Spleen (tissue), 11 donors: ENCODE measurements at regions not wholly inside any gene's neighbourhood (a gene's known extent, or its start where the extent isn't known, plus 50 kb on each side); places are given as distances from the start of the nearest gene placed in this dataset.

ENCODE experiments used
- DNase-seq: peaks from one replicate; pipeline ENCODE4 v3.0.0-alpha.2; 2020
- H3K27ac ChIP-seq, 8 donors: fragments of 200-600 bp; sonication (generic) in 7 of 8; 1 replicate in 4 of 8; 2 replicates in 4 of 8; pipeline versions ENCODE4 v1.5.0 to v1.8.0; 2016 to 2021; ENCODE audit warnings: inconsistent platforms in 4 of 8, mild to moderate bottlenecking in 4 of 8, moderate library complexity in 1 of 8
- H3K27me3 ChIP-seq, 7 donors: fragments of 200-600 bp; sonication (generic) in 6 of 7; replicated peaks in 1 of 7; 1 replicate in 4 of 7; 2 replicates in 3 of 7; pipeline versions ENCODE4 v1.5.0 to v1.8.0; 2016 to 2021; ENCODE audit warnings: inconsistent platforms in 3 of 7, mild to moderate bottlenecking in 1 of 7
- H3K36me3 ChIP-seq, 6 donors: fragments of 200-600 bp; sonication (generic) in 5 of 6; 1 replicate in 4 of 6; 2 replicates in 2 of 6; pipeline versions ENCODE4 v1.5.0 to v1.8.0; 2016 to 2021; ENCODE audit warnings: inconsistent platforms in 2 of 6
- H3K4me1 ChIP-seq, 6 donors: fragments of 200-600 bp; sonication (generic) in 5 of 6; 1 replicate in 3 of 6; 2 replicates in 3 of 6; pipeline versions ENCODE4 v1.5.0 to v1.8.0; 2016 to 2021; ENCODE audit warnings: inconsistent platforms in 3 of 6
- H3K4me3 ChIP-seq, 8 donors: fragments of 200-600 bp; sonication (generic) in 7 of 8; 1 replicate in 4 of 8; 2 replicates in 4 of 8; pipeline versions ENCODE4 v1.5.0 to v1.8.0; 2016 to 2021; ENCODE audit warnings: inconsistent platforms in 4 of 8, mild to moderate bottlenecking in 4 of 8, moderate library complexity in 2 of 8
- H3K9me3 ChIP-seq, 8 donors: fragments of 200-600 bp; sonication (generic) in 7 of 8; 1 replicate in 4 of 8; 2 replicates in 4 of 8; pipeline versions ENCODE4 v1.5.0 to v1.8.0; 2016 to 2021; ENCODE audit warnings: inconsistent platforms in 4 of 8
- CTCF ChIP-seq, 11 experiments: fragments of 200-600 bp in 7 of 11; fragments of 450-650 bp in 4 of 11; sonication (generic) in 4 of 11; IDR thresholded peaks in 8 of 11; conservative IDR thresholded peaks in 3 of 11; 1 replicate in 7 of 11; 2 replicates in 4 of 11; pipeline versions ENCODE4 v1.4.0 to v1.8.0; 2016 to 2021; ENCODE audit warnings: antibody characterized with exemption in 11 of 11, inconsistent platforms in 4 of 11, mild to moderate bottlenecking in 1 of 11
- POLR2A ChIP-seq, 3 donors: fragments of 450-650 bp; IDR thresholded peaks; one replicate each; pipeline ENCODE4 v1.5.1; 2017; ENCODE audit warnings: antibody characterized with exemption in 3 of 3, mild to moderate bottlenecking in 1 of 3
- POLR2AphosphoS5 ChIP-seq, 3 donors: sonication (generic); formaldehyde crosslinking; IDR thresholded peaks; one replicate each; pipeline ENCODE4 v1.5.1; 2017; ENCODE audit warnings: antibody characterized with exemption in 3 of 3
- WGBS, 5 donors: extraction: QIAGEN DNeasy Blood & Tissue Kit in 3 of 5; methylation state at CpG; one replicate each; pipeline versions ENCODE4 v1.1.5 to v1.1.7; 2013 to 2018; 5-methylcytosine and 5-hydroxymethylcytosine counted together
- intact Hi-C: fragments of 100-400 bp; cut with DNase I; formaldehyde crosslinking; loops from one replicate; pipeline ENCODE4 v1.15.0; 2023; ENCODE audit warnings: low total_unique reads
- donor health status: healthy with polysubstance abuse.
- donor health status: DM: no; HTN: no; CAD: no; lungs with moderate emphysema.
- donor health status: DM: no; HTN: no; CAD: no.
- donor health status: Bipolar disorder and iron deficiency.
- donor health status: healthy.
- donor health status: DM: no; HTN: no; CAD: no.
- donor health status: DM: yes; HTN: yes; CAD: no.

DNA sequence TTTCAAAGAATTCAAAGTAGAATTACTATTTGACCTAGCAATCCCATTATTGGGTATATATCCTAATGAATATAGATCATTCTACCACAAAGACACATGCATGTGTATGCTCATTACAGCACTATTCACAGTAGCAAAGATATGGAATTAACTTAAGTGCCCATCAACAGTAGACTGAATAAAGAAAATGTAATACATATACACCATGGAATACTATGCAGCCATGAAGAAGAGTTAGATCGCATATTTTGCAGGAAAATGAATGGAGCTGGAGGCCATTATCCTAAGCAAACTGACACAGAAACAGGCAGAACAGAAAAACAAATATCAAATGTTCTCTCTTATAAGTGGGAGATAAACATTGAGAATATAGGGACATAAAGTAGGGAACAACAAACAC is 519.2 kb upstream of the REG3G start:
- 46 to 100% (median 93%) methylated on average over 1 of the region's 1 CpG for WGBS, 5 donors
- Histone ChIP-seq H3K36me3 (no peaks in the 10 kb centered on the region), H3K4me3 (no peak overlapping the region), H3K4me1 (no peaks in the 10 kb centered on the region), H3K9me3 (peaks cover 0 to 52% (median 23%) of the 10 kb centered on the region in 8 donors), H3K27me3 (no peaks in the 10 kb centered on the region), H3K27ac (no peak overlapping the region)
- DNase-seq = no peak
- no peak for TF ChIP-seq POLR2A (IDR thresholded peaks at IDR 0.05)
- intact Hi-C loops = no loop called here

GRCh38 chr2:78521938-78522337 is 503.6 kb upstream of the REG3G start:
- Histone ChIP-seq H3K9me3 (peaks cover 0 to 6% (median 0%) of the 10 kb centered on the region in 8 donors), H3K4me1 (no peaks in the 10 kb centered on the region), H3K27me3 (no peaks in the 10 kb centered on the region), H3K27ac (no peak overlapping the region), H3K4me3 (no peak overlapping the region), H3K36me3 (no peaks in the 10 kb centered on the region)
- WGBS, 5 donors = 65 to 88% (median 70%) methylated on average over 3 of the region's 3 CpGs
- TF ChIP-seq POLR2AphosphoS5 (IDR thresholded peaks at IDR 0.05) (no peak), POLR2A (IDR thresholded peaks at IDR 0.05) (no peak), CTCF (IDR thresholded peaks at IDR 0.05 in 8 of 11, conservative IDR thresholded peaks at IDR 0.05 in 3 of 11) (no peak)
- intact Hi-C loops = no loop called here
- DNase-seq = no peak

DNA sequence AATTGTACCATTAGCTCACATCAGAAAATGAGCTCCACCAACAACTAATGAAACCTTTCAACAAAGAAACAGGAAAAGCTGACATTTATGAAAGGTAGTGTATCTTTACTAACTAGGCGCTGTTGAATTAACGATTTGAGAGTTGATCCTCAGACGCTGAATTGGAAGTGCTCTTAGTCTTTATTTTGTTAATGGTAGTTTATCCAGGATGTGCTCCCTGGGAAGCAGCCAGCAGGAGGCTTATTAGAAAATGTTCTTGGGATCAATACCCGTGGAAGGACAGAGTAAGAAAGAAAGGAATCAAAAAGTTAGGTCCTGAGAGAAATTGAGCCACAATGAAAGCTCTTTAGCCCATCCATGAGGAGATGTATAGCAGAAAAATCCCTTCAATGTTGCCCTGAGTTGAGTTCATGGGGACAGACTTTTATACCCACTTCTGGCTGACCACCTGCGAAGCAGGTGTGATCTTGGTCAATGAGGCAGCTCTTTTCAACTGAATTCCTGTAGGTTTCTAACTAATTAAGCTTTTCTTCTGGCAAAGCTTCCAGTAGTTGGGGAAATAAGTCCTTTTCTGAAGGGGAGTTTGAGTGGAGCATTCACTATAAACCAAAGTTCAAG is 492.6 kb upstream of the REG3G start:
- no peaks in the 10 kb centered on the region for H3K27me3 ChIP-seq
- H3K4me1 ChIP-seq = no peaks in the 10 kb centered on the region
- WGBS, 5 donors = 34 to 49% (median 42%) methylated on average over 5 of the region's 5 CpGs
- no peak for DNase-seq
- no peak overlapping the region for H3K4me3 ChIP-seq
- intact Hi-C loops = no loop called here
- H3K36me3 ChIP-seq = no peaks in the 10 kb centered on the region
- no peaks in the 10 kb centered on the region for H3K9me3 ChIP-seq
- H3K27ac ChIP-seq = no peak overlapping the region
- TF ChIP-seq POLR2AphosphoS5 (IDR thresholded peaks at IDR 0.05) (no peak), CTCF (IDR thresholded peaks at IDR 0.05 in 8 of 11, conservative IDR thresholded peaks at IDR 0.05 in 3 of 11) (no peak), POLR2A (IDR thresholded peaks at IDR 0.05) (no peak)

- Histone ChIP-seq H3K4me3 (no peak overlapping the region), H3K9me3 (peaks cover 0 to 11% (median 0%) of the 10 kb centered on the region in 8 donors), H3K36me3 (no peaks in the 10 kb centered on the region), H3K27me3 (no peaks in the 10 kb centered on the region), H3K27ac (no peak overlapping the region), H3K4me1 (no peaks in the 10 kb centered on the region)
- intact Hi-C loops = no loop called here
- TF ChIP-seq CTCF (IDR thresholded peaks at IDR 0.05 in 8 of 11, conservative IDR thresholded peaks at IDR 0.05 in 3 of 11) = no peak
- TF ChIP-seq POLR2A (IDR thresholded peaks at IDR 0.05) = no peak
- no peak for TF ChIP-seq POLR2AphosphoS5 (IDR thresholded peaks at IDR 0.05)
- no peak for DNase-seq
Observed at GRCh38 chr2:78535395-78535794, 490.1 kb upstream of the REG3G start.

- H3K4me1 ChIP-seq = no peaks in the 10 kb centered on the region
- intact Hi-C loops = no loop called here
- no peak for TF ChIP-seq POLR2AphosphoS5 (IDR thresholded peaks at IDR 0.05)
- TF ChIP-seq CTCF (IDR thresholded peaks at IDR 0.05 in 8 of 11, conservative IDR thresholded peaks at IDR 0.05 in 3 of 11) = no peak
- no peak for TF ChIP-seq POLR2A (IDR thresholded peaks at IDR 0.05)
- 93 to 100% (median 100%) methylated on average over 1 of the region's 1 CpG for WGBS, 5 donors
- no peaks in the 10 kb centered on the region for H3K36me3 ChIP-seq
- H3K27me3 ChIP-seq = no peaks in the 10 kb centered on the region
- peaks cover 0 to 35% (median 20%) of the 10 kb centered on the region in 8 donors for H3K9me3 ChIP-seq
- H3K27ac ChIP-seq = no peak overlapping the region
- H3K4me3 ChIP-seq = no peak overlapping the region
- no peak for DNase-seq
Observed at GRCh38 chr2:78538322-78538721, 487.2 kb upstream of the REG3G start.
